Neural progenitor cell (in vitro differentiated cells): ENCODE measurements at regions not wholly inside any gene's neighbourhood (a gene's known extent, or its start where the extent isn't known, plus 50 kb on each side); places are given as distances from the start of the nearest gene placed in this dataset.

Source experiments
- DNase-seq: peaks from one replicate; pipeline ENCODE4 v3.0.0-alpha.2; 2016; ENCODE audit warnings: low spot score
- H2AFZ ChIP-seq: fragments of 200-600 bp; sonication (generic); replicated peaks from 2 replicates; pipeline ENCODE4 v1.6.1; 2016; ENCODE audit warnings: antibody characterized with exemption
- H3F3A ChIP-seq: fragments of 200-600 bp; sonication (generic); 2 replicates; pipeline ENCODE4 v1.6.1; 2016; ENCODE audit warnings: antibody characterized with exemption, low read depth
- H3K27ac ChIP-seq: fragments of 200-600 bp; sonication (generic); 2 replicates; pipeline ENCODE4 v1.5.1; 2016; ENCODE audit warnings: mild to moderate bottlenecking
- H3K27me3 ChIP-seq: fragments of 200-600 bp; sonication (generic); 2 replicates; pipeline ENCODE4 v1.6.1; 2016; ENCODE audit warnings: mild to moderate bottlenecking, moderate library complexity
- H3K36me3 ChIP-seq: fragments of 200-600 bp; sonication (generic); 2 replicates; pipeline ENCODE4 v1.5.1; 2016
- H3K4me1 ChIP-seq: fragments of 200-600 bp; sonication (generic); 2 replicates; pipeline ENCODE4 v1.6.1; 2016; ENCODE audit warnings: mixed run types
- H3K4me2 ChIP-seq: fragments of 200-600 bp; sonication (generic); 2 replicates; pipeline ENCODE4 v1.6.1; 2016
- H3K4me3 ChIP-seq: fragments of 200-600 bp; sonication (generic); 2 replicates; pipeline ENCODE4 v1.5.1; 2016
- H3K79me2 ChIP-seq: fragments of 200-600 bp; sonication (generic); 2 replicates; pipeline ENCODE4 v1.6.1; 2016; ENCODE audit warnings: low read depth
- H3K9ac ChIP-seq: fragments of 200-600 bp; sonication (generic); 2 replicates; pipeline ENCODE4 v1.6.1; 2016
- H3K9me3 ChIP-seq: fragments of 200-600 bp; sonication (generic); 2 replicates; pipeline ENCODE4 v1.5.1; 2016; ENCODE audit warnings: low read depth
- H4K20me1 ChIP-seq: fragments of 200-600 bp; sonication (generic); 2 replicates; pipeline ENCODE4 v1.6.1; 2016; ENCODE audit warnings: low read depth
- H3K27ac Mint-ChIP-seq: 3 replicates; pipeline ENCODE4 v1.8.0; 2021; ENCODE audit warnings: mixed read lengths
- H3K27me3 Mint-ChIP-seq: 2 replicates; pipeline ENCODE4 v1.8.0; 2022; ENCODE audit warnings: low read depth, mild to moderate bottlenecking, inconsistent platforms, moderate library complexity, mixed read lengths; ENCODE audit not compliant: insufficient read depth
- H3K36me3 Mint-ChIP-seq: 3 replicates; pipeline ENCODE4 v1.8.0; 2021; ENCODE audit warnings: mixed read lengths
- H3K4me1 Mint-ChIP-seq: 3 replicates; pipeline ENCODE4 v1.8.0; 2021; ENCODE audit warnings: mixed read lengths
- H3K4me3 Mint-ChIP-seq: 3 replicates; pipeline ENCODE4 v1.8.0; 2021; ENCODE audit warnings: mild to moderate bottlenecking, moderate library complexity, mixed read lengths
- H3K9me3 Mint-ChIP-seq: 3 replicates; pipeline ENCODE4 v1.8.0; 2020; ENCODE audit warnings: mixed read lengths
- CTCF ChIP-seq: fragments of 200-600 bp; sonication (generic); IDR thresholded peaks from 2 replicates; pipeline ENCODE4 v1.5.1; 2017; ENCODE audit warnings: antibody characterized with exemption, mild to moderate bottlenecking
- EZH2 ChIP-seq: fragments of 200-600 bp; sonication (generic); IDR thresholded peaks from 2 replicates; pipeline ENCODE4 v1.6.1; 2017; ENCODE audit warnings: antibody characterized with exemption, mild to moderate bottlenecking, moderate library complexity
- EZH2phosphoT487 ChIP-seq: fragments of 200-600 bp; sonication (generic); IDR thresholded peaks from 2 replicates; pipeline ENCODE4 v1.6.1; 2017; ENCODE audit warnings: antibody characterized with exemption

GRCh38 chr9:89805571-89806292 lies 200.9 kb downstream of the GADD45G start:
- DNase-seq = no peak
- Mint-ChIP-seq H3K27ac (peak overlapping the region; percentile 88), H3K36me3 (no peaks in the 10 kb centered on the region), H3K27me3 (peaks cover 13% of the 10 kb centered on the region), H3K9me3 (no peaks in the 10 kb centered on the region), H3K4me1 (peaks cover 36% of the 10 kb centered on the region), H3K4me3 (peak overlapping the region; percentile 41)
- Histone ChIP-seq H3K27ac (no peak overlapping the region), H3K4me3 (no peak overlapping the region), H3K79me2 (no peaks in the 10 kb centered on the region), H3K4me1 (no peaks in the 10 kb centered on the region), H2AFZ (no peak overlapping the region), H3K36me3 (no peaks in the 10 kb centered on the region), H4K20me1 (no peaks in the 10 kb centered on the region), H3K27me3 (no peaks in the 10 kb centered on the region), H3K9me3 (no peaks in the 10 kb centered on the region), H3K4me2 (no peak overlapping the region), H3K9ac (no peak overlapping the region), H3F3A (no peaks in the 10 kb centered on the region)
- no peak for TF ChIP-seq EZH2
- no peak for TF ChIP-seq EZH2phosphoT487
- no peak for TF ChIP-seq CTCF

- no peak overlapping the region for H3K4me2 ChIP-seq
- H3K27me3 ChIP-seq = no peaks in the 10 kb centered on the region
- no peak overlapping the region for H3K27ac ChIP-seq
- no peaks in the 10 kb centered on the region for H3F3A ChIP-seq
- H3K4me3 Mint-ChIP-seq = no peak overlapping the region
- no peaks in the 10 kb centered on the region for H3K36me3 ChIP-seq
- no peaks in the 10 kb centered on the region for H3K9me3 Mint-ChIP-seq
- H3K27ac Mint-ChIP-seq = peak overlapping the region; percentile 88
- H2AFZ ChIP-seq = no peak overlapping the region
- peaks cover 36% of the 10 kb centered on the region for H3K4me1 Mint-ChIP-seq
- no peak overlapping the region for H3K4me3 ChIP-seq
- no peak for DNase-seq
- H3K36me3 Mint-ChIP-seq = no peaks in the 10 kb centered on the region
- H3K9ac ChIP-seq = no peak overlapping the region
- TF ChIP-seq CTCF (no peak), EZH2 (no peak), EZH2phosphoT487 (no peak)
- peaks cover 13% of the 10 kb centered on the region for H3K27me3 Mint-ChIP-seq
- no peaks in the 10 kb centered on the region for H3K79me2 ChIP-seq
- no peaks in the 10 kb centered on the region for H3K4me1 ChIP-seq
- no peaks in the 10 kb centered on the region for H4K20me1 ChIP-seq
- H3K9me3 ChIP-seq = no peaks in the 10 kb centered on the region
Observed at GRCh38 chr9:89806371-89807100, 201.7 kb downstream of the GADD45G start.

GRCh38 chr9:89807101-89807395 lies 202.2 kb downstream of the GADD45G start:
- H3K27ac ChIP-seq = no peak overlapping the region
- Mint-ChIP-seq H3K4me3 (no peak overlapping the region), H3K27me3 (peaks cover 13% of the 10 kb centered on the region), H3K4me1 (peaks cover 36% of the 10 kb centered on the region), H3K36me3 (no peaks in the 10 kb centered on the region), H3K27ac (no peak overlapping the region), H3K9me3 (no peaks in the 10 kb centered on the region)
- H3K79me2 ChIP-seq = no peaks in the 10 kb centered on the region
- no peaks in the 10 kb centered on the region for H3F3A ChIP-seq
- no peaks in the 10 kb centered on the region for H4K20me1 ChIP-seq
- H3K36me3 ChIP-seq = no peaks in the 10 kb centered on the region
- no peak overlapping the region for H3K9ac ChIP-seq
- H3K27me3 ChIP-seq = no peaks in the 10 kb centered on the region
- TF ChIP-seq EZH2phosphoT487 = no peak
- no peak for TF ChIP-seq EZH2
- TF ChIP-seq CTCF = no peak
- no peaks in the 10 kb centered on the region for H3K4me1 ChIP-seq
- no peak overlapping the region for H3K4me2 ChIP-seq
- DNase-seq = no peak
- H2AFZ ChIP-seq = no peak overlapping the region
- no peaks in the 10 kb centered on the region for H3K9me3 ChIP-seq
- H3K4me3 ChIP-seq = no peak overlapping the region
